Cardiac muscle cell (in vitro differentiated cells and primary cell): ENCODE measurements at regions not wholly inside any gene's neighbourhood (a gene's known extent, or its start where the extent isn't known, plus 50 kb on each side); places are given as distances from the start of the nearest gene placed in this dataset.

Source experiments
- DNase-seq, 2 donors: peaks; one replicate each; pipeline versions ENCODE4 v3.0.0 to v3.0.0-alpha.2; 2010 to 2017; ENCODE audit warnings: low read depth in 1 of 2, low spot score in 1 of 2
- H3K27ac ChIP-seq: fragments of 200-600 bp; sonication (generic); 2 replicates; pipeline ENCODE4 v1.5.1; 2016
- H3K27me3 ChIP-seq: fragments of 200-600 bp; sonication (generic); 2 replicates; pipeline ENCODE4 v1.6.0; 2016; ENCODE audit warnings: control low read depth
- H3K36me3 ChIP-seq: fragments of 200-600 bp; sonication (generic); 2 replicates; pipeline ENCODE4 v1.5.1; 2016; ENCODE audit warnings: control low read depth
- H3K4me1 ChIP-seq: fragments of 200-600 bp; sonication (generic); 2 replicates; pipeline ENCODE4 v1.8.1; 2017; ENCODE audit warnings: low read depth, mild to moderate bottlenecking, mixed run types
- H3K4me3 ChIP-seq: fragments of 200-600 bp; sonication (generic); 2 replicates; pipeline ENCODE4 v1.5.1; 2016; ENCODE audit warnings: mild to moderate bottlenecking
- H3K9me3 ChIP-seq: fragments of 200-600 bp; sonication (generic); 2 replicates; pipeline ENCODE4 v1.5.1; 2017; ENCODE audit warnings: low read depth, mild to moderate bottlenecking, control low read depth
- CTCF ChIP-seq: IDR thresholded peaks from 2 replicates; pipeline ENCODE4 v1.5.1; 2012; ENCODE audit warnings: low read depth, mild to moderate bottlenecking, low read length

DNA sequence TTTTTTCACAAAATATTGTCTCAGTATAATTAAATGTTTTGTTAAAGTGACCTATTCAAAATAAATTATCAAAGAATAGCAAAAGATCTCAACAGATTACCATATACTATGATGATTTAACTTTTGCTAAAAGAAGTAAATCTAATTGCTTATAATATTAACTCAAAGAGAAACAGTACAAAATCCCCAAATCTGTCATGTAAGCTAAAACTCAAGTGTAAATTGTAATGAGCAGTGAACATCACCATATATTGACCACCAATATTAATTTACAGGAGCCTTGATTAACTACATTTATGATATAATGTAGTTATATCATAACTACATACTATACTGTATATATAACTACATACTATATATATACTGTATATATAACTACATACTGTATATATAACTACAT is 174.4 kb downstream of the SLC39A8 start:
- H3K4me3 ChIP-seq, result no peak overlapping the region
- H3K27me3 ChIP-seq, result no peaks in the 10 kb centered on the region
- H3K4me1 ChIP-seq, result peaks cover 22% of the 10 kb centered on the region
- no peaks in the 10 kb centered on the region for H3K36me3 ChIP-seq
- TF ChIP-seq CTCF, result no peak
- H3K27ac ChIP-seq, result no peak overlapping the region
- no peaks in the 10 kb centered on the region for H3K9me3 ChIP-seq
- DNase-seq, result no peak

DNA sequence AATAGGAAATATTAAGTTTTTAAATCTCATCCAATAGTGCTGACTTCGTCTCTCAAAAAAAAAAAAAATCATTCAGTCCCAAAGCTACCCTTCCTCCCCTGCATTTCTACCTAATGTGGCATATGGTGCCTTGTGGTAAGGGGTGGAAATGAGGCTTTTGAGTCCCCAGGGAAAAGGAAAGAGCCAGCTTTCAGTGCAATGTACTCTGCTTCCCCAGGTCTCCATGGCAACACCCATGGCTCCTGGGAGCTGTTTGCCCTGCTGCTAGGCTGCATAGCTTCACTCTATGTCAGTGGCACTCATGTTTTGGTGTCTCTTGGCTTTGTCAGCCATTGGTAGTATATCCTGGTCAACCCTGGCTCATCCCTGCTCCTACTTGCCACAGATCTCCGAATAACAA is 175.9 kb downstream of the SLC39A8 start:
- Histone ChIP-seq H3K27me3 (no peaks in the 10 kb centered on the region), H3K4me3 (no peak overlapping the region), H3K27ac (peak overlapping the region; percentile 26), H3K9me3 (no peaks in the 10 kb centered on the region), H3K4me1 (peaks cover 22% of the 10 kb centered on the region), H3K36me3 (no peaks in the 10 kb centered on the region)
- no peak for TF ChIP-seq CTCF
- peak; percentile 13 to 65 for DNase-seq

DNA sequence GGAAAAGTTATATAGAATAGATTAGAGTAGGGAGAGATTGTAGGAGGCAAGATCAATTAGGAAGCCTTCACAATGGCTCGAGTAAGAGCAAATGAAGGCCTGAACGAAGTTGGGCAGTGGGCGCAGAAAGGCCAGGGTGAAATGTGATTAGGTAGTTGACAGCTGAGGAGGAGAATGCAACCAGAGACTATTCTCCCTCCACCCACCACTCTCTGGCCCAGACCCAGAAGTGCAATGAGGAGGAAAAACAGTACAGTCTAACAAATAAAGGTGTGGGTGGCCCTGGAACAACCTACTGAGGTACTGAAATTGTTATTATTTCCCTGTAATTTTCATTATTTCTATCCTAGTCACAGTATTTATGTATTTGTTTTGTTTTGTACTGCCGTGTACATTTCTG is 176.7 kb downstream of the SLC39A8 start:
- Histone ChIP-seq H3K4me3 (no peak overlapping the region), H3K27me3 (no peaks in the 10 kb centered on the region), H3K36me3 (no peaks in the 10 kb centered on the region), H3K4me1 (peaks cover 22% of the 10 kb centered on the region), H3K27ac (peak overlapping the region; percentile 72), H3K9me3 (no peaks in the 10 kb centered on the region)
- DNase-seq, result peak in 1 of 2 donors; percentile 47
- TF ChIP-seq CTCF, result no peak

DNA sequence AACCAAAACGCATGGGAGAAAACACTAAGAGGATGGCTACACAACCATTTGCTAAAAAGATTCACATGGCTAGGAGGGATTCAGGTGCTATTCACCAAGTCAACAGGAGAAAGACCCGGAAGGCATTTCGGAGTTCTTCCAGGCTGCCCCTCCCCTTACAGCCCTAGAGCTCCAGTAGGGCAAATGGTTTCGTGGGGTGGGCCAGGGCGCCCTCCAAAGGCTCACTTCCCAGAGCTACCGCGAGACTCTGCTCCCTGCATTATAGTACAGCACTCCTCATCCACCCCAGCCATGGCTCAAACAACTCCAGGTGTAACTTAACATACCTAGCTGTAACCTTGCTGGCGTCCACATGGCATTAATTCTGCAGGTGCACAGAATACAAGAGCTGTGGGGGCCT is 179.7 kb downstream of the SLC39A8 start:
- Histone ChIP-seq H3K36me3 (no peaks in the 10 kb centered on the region), H3K4me1 (peaks cover 22% of the 10 kb centered on the region), H3K9me3 (no peaks in the 10 kb centered on the region), H3K4me3 (no peak overlapping the region), H3K27me3 (no peaks in the 10 kb centered on the region), H3K27ac (no peak overlapping the region)
- no peak for TF ChIP-seq CTCF
- no peak for DNase-seq

- no peak for TF ChIP-seq CTCF
- H3K4me1 ChIP-seq, result peaks cover 8% of the 10 kb centered on the region
- H3K4me3 ChIP-seq, result no peak overlapping the region
- H3K36me3 ChIP-seq, result no peaks in the 10 kb centered on the region
- no peaks in the 10 kb centered on the region for H3K27me3 ChIP-seq
- peak overlapping the region; percentile 50 for H3K27ac ChIP-seq
- H3K9me3 ChIP-seq, result no peaks in the 10 kb centered on the region
- no peak for DNase-seq
Measured at GRCh38 chr4:102163404-102164140, 181.7 kb downstream of the SLC39A8 start.
